IPS-20b (cell line): ENCODE measurements at regions not wholly inside any gene's neighbourhood (a gene's known extent, or its start where the extent isn't known, plus 50 kb on each side); places are given as distances from the start of the nearest gene placed in this dataset.

Source experiments
- H3K27ac ChIP-seq: one replicate; pipeline ENCODE4 v1.5.1; 2013; ENCODE audit warnings: low read length
- H3K27me3 ChIP-seq: 2 replicates; pipeline ENCODE4 v1.6.1; 2013; ENCODE audit warnings: mild to moderate bottlenecking, low read length, inconsistent platforms; ENCODE audit not compliant: insufficient read depth
- H3K36me3 ChIP-seq: 2 replicates; pipeline ENCODE4 v1.6.1; 2013; ENCODE audit warnings: low read depth, mild to moderate bottlenecking, inconsistent platforms, low read length, moderate library complexity; ENCODE audit not compliant: insufficient read depth
- H3K4me1 ChIP-seq: 2 replicates; pipeline ENCODE4 v1.6.1; 2013; ENCODE audit warnings: mild to moderate bottlenecking, control low read depth, inconsistent platforms, low read length, moderate library complexity; ENCODE audit not compliant: insufficient read depth
- H3K4me3 ChIP-seq: 2 replicates; pipeline ENCODE4 v1.5.1; 2013; ENCODE audit warnings: mild to moderate bottlenecking, low read length, inconsistent platforms
- H3K9ac ChIP-seq: 2 replicates; pipeline ENCODE4 v1.6.1; 2013; ENCODE audit warnings: low read depth, mild to moderate bottlenecking, inconsistent platforms, low read length, moderate library complexity
- H3K9me3 ChIP-seq: 2 replicates; pipeline ENCODE4 v1.6.1; 2013; ENCODE audit warnings: mild to moderate bottlenecking, low read depth, low read length, inconsistent platforms; ENCODE audit not compliant: insufficient read depth

DNA sequence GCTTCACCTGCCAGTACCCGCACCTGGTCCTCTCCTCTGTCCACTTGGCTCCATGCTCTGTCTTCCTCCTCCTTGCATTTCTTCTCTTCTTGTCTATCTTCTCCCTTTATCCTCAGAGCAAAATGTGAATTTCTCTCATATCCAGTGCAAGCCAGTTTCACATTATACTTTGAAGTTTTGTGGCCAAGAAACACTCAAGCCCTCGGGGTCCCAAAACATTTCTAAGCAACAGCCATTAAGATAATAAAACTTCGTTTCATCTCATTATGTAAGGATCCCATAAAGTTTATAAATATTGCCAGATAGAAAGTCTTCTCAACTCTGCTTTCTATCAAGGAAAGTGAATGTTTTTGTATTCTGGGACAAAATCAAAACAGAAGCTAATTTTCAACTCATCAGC is 178.8 kb downstream of the SNX18 start:
- no peaks in the 10 kb centered on the region for H3K36me3 ChIP-seq
- no peaks in the 10 kb centered on the region for H3K4me1 ChIP-seq
- no peaks in the 10 kb centered on the region for H3K27me3 ChIP-seq
- H3K9me3 ChIP-seq, result no peaks in the 10 kb centered on the region
- no peak overlapping the region for H3K9ac ChIP-seq
- no peak overlapping the region for H3K4me3 ChIP-seq
- no peak overlapping the region for H3K27ac ChIP-seq

- no peak overlapping the region for H3K9ac ChIP-seq
- no peaks in the 10 kb centered on the region for H3K27me3 ChIP-seq
- H3K27ac ChIP-seq, result no peak overlapping the region
- H3K36me3 ChIP-seq, result no peaks in the 10 kb centered on the region
- H3K4me1 ChIP-seq, result no peaks in the 10 kb centered on the region
- no peak overlapping the region for H3K4me3 ChIP-seq
- no peaks in the 10 kb centered on the region for H3K9me3 ChIP-seq
Observed at GRCh38 chr5:54695198-54695966, 177.8 kb downstream of the SNX18 start.

DNA sequence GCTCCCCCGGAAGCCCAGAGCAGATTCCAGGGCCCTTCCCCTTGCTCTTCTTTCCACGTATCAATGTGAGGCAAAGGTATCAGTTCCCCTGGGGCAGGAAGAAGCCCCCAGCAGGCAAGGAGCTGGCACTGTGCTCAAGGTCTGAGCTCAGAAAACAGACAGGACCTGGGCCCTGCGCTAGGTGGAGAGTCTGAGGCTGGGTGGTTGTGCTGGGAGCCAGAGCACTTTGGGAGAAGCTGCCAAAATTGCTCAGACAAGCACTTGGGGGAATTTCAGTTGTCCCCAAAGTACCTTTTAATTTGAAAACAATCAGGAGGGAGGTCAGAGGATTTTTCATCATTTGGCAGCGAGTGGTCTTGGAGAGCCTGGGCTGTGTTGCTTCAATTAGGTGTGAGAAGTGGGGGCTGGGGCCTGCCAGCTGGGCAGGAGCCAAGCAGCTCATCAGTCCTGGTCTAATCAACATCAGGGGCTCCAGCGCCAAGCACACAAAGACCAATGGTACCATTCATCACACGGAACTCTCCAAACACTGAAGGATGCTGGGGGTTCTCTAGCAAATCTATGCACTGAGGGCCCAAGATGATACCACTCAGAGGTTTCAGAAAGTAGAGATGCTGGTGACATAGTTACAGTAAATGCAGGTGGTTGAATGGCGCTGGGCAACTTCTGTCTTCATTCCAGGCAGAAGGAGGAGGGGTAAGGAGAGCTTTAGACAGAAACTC is 176.5 kb downstream of the SNX18 start:
- no peak overlapping the region for H3K27ac ChIP-seq
- H3K27me3 ChIP-seq, result no peaks in the 10 kb centered on the region
- no peak overlapping the region for H3K4me3 ChIP-seq
- H3K9me3 ChIP-seq, result no peaks in the 10 kb centered on the region
- no peaks in the 10 kb centered on the region for H3K4me1 ChIP-seq
- H3K9ac ChIP-seq, result no peak overlapping the region
- H3K36me3 ChIP-seq, result no peaks in the 10 kb centered on the region

DNA sequence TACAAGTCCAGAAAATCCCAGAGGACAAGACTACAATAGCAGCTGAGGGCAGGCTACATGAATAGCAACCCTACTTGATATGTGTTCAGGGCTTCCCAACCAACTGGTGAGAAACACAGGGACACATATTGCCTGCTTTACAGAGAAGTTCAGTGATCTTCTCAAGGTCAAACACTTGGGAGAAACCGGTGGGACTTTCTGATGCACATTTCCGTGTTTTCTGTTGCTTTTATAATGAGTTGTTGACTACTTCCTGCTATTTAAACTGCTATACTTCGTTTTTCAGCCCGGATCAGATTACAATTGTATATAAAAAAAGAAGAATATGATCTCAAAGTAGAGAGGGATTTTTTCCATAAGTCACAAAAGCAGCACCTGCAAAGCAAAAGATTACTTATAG is 175.1 kb downstream of the SNX18 start:
- no peaks in the 10 kb centered on the region for H3K27me3 ChIP-seq
- no peaks in the 10 kb centered on the region for H3K9me3 ChIP-seq
- H3K36me3 ChIP-seq, result no peaks in the 10 kb centered on the region
- no peak overlapping the region for H3K27ac ChIP-seq
- no peak overlapping the region for H3K4me3 ChIP-seq
- H3K4me1 ChIP-seq, result no peaks in the 10 kb centered on the region
- H3K9ac ChIP-seq, result no peak overlapping the region

DNA sequence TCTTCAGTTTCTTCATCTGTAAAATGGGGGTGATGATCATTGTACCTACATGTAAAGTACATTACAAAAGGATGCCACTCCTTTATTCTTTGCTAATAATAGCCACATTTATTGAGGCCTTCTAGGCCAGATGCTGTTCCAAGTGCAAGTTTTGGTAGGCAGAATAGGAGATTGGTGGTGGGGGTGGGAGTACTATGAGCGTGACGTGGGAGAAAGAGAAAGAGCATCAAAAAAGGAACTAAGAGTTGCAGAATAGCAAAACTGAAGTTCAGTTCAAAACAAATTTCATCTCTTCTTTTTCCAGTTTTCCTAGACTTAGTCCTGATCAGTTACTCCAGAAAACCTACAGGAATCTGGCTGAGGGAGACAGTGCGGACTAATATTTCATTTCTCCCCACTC is 174.1 kb downstream of the SNX18 start:
- Histone ChIP-seq H3K9me3 (peaks cover 2% of the 10 kb centered on the region; the same call in 1 of the 2 replicates), H3K27ac (no peak overlapping the region), H3K4me3 (no peak overlapping the region), H3K36me3 (no peaks in the 10 kb centered on the region), H3K4me1 (no peaks in the 10 kb centered on the region), H3K27me3 (no peaks in the 10 kb centered on the region), H3K9ac (no peak overlapping the region)

DNA sequence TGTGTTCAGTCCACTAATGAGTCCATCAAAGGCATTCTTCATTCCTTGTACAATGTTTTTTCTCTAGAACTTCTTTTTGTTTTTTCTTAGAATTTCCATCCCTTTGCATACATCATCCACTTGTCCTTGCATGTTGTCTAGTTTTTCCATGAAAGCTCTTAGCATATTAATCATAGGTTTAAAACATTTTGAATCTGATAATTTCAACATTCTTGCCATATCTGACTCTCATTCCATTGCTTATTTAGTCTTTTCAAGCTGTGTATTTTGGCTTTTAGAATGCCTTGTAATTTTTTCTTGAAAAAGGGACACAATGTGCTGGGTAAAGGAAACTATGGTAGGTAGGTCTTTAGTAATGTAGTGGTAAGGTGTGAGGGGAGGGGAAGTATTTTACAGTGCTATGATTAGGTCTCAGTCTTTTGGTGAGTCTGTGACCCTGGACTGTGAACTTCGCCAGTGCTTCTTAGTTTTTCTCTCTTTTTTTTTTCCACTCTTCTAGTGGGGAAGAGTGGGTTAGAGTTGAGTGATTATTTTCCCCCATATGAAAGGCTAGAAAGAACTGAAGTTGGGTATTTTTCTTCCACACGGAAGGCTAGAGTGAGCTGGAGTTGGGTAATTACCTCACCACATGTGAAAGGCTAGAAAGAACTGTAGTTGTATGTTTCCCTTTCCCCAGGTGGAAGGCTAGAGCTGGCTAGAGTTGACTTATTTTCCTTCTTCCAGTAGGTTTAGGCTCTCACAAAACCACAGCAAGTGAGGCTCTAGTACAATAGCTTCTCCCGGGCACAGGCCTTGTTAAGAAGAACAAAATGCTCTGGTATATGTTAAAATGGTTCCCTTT is 172.1 kb downstream of the SNX18 start:
- Histone ChIP-seq H3K4me3 (no peak overlapping the region), H3K27me3 (no peaks in the 10 kb centered on the region), H3K9me3 (peaks cover 6% of the 10 kb centered on the region; the same call in 1 of the 2 replicates), H3K4me1 (no peaks in the 10 kb centered on the region), H3K27ac (no peak overlapping the region), H3K9ac (no peak overlapping the region), H3K36me3 (no peaks in the 10 kb centered on the region)

GRCh38 chr5:54680998-54681397 is 163.4 kb downstream of the SNX18 start:
- no peak overlapping the region for H3K27ac ChIP-seq
- H3K4me1 ChIP-seq, result no peaks in the 10 kb centered on the region
- no peaks in the 10 kb centered on the region for H3K36me3 ChIP-seq
- H3K9ac ChIP-seq, result no peak overlapping the region
- no peaks in the 10 kb centered on the region for H3K27me3 ChIP-seq
- no peaks in the 10 kb centered on the region for H3K9me3 ChIP-seq
- no peak overlapping the region for H3K4me3 ChIP-seq

DNA sequence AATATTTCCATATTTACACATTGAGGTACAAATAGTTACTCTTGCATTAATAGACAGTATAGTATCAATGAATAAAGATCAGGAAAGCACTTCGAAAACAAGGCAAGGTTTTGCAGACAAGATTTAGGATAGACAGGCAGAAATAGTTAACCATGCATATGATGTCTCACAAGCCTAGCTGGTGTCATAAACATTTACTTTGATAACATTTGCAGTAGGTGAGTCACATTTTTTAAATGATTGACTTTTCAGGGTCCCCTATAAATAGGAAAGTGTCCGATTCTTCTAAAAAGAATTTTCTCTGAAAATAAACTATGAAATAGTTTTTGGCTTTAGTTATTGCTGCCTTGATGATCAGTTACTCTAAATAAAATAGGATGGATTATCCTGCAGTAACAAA is 162.1 kb downstream of the SNX18 start:
- Histone ChIP-seq H3K27me3 (no peaks in the 10 kb centered on the region), H3K9me3 (no peaks in the 10 kb centered on the region), H3K4me1 (no peaks in the 10 kb centered on the region), H3K27ac (no peak overlapping the region), H3K9ac (no peak overlapping the region), H3K36me3 (no peaks in the 10 kb centered on the region), H3K4me3 (no peak overlapping the region)

DNA sequence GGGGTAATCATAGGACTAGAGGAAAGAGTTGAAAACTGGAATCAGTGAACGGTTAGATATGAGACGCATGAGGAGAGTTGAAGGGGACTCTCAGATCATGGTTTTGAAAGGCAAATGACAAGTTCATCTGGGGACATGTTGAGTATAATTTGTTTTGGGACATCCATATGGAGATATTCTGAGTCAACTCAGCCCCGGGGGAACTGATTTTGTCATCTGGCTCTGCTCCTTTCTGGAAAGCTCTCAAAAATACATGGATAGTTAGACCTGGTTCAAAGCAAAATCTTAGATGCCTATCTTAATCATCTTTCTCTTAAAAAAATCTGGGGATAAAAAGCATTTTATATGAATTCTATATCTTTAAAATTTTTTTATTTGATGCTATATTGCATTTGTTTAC is 161.2 kb downstream of the SNX18 start:
- Histone ChIP-seq H3K4me3 (no peak overlapping the region), H3K27ac (no peak overlapping the region), H3K9me3 (no peaks in the 10 kb centered on the region), H3K9ac (no peak overlapping the region), H3K36me3 (no peaks in the 10 kb centered on the region), H3K27me3 (no peaks in the 10 kb centered on the region), H3K4me1 (no peaks in the 10 kb centered on the region)

DNA sequence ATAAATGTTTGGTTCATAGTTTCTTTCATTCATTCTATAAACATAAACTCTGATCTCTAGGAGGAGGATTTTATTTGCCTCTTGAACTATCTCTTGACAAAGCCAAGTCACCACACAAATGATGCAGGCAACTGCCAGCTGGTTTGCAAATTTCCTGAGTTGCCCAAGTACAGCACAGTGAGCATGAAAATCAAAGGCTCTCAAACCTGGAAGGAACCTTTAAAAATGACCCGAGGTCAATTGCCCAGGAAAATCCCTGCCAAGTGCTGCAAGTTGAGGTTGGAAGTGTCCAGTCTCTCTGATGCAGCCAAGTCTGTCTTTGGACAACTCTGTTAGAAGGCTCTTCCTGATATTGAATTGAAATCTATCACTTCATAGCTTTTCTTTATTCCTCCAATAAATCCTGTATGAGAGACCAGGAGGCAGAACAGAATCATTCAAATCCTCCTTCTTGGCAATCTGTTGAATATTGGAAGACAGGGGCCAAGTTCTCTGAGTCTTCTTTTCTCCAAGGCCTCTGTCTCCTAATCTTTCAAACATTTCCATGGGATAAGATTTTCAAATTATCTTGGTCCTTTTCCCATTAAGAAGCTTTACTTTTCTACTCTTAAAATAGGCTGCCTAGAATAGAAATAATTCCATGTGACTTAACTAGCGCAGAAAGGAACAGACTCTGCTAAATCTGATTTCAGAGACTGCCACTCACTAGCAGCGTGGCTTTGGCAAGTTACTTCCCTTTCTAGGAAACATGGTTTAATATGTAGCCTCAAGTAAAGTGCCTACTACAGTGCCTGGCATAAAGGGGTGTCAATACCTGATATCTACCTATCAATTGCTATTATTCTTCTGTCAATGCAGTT is 159.2 kb downstream of the SNX18 start:
- Histone ChIP-seq H3K9ac (no peak overlapping the region), H3K9me3 (peaks cover 14% of the 10 kb centered on the region), H3K36me3 (no peaks in the 10 kb centered on the region), H3K27me3 (no peaks in the 10 kb centered on the region), H3K4me3 (no peak overlapping the region), H3K4me1 (no peaks in the 10 kb centered on the region), H3K27ac (no peak overlapping the region)
